GM19035 (cell line): ENCODE measurements at regions not wholly inside any gene's neighbourhood (a gene's known extent, or its start where the extent isn't known, plus 50 kb on each side); places are given as distances from the start of the nearest gene placed in this dataset.

ENCODE experiments used
- ATAC-seq: cut with Tn5 transposase; IDR thresholded peaks from one replicate; pipeline ENCODE4 v1.9.1; 2021; ENCODE audit not compliant: unreplicated experiment

GRCh38 chr14:22419620-22420019, 169.4 kb downstream of the DAD1 start:
- ATAC-seq, result no peak

- no peak for ATAC-seq
These were observed 170.4 kb downstream of the DAD1 start for GRCh38 chr14:22418631-22419030.

DNA sequence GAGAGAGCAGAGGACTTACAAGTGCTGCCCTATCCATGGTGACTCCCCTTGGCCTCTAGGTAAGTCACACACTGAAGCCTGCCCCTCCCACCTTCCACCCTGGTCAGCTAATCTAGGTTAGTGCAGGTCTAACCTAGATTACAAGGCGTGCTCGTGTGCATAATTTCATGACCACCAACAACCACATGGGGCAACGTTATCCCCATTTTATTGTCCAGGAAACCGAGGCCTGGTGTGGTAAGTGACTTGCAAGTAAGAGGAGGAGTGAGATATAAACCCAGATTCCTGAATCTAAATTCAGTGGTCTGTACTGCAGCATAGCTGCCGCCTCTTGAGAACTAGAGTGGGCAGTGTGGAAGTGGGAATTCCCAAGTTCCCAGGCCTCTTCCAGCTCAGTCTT, 171.1 kb downstream of the DAD1 start:
- no peak for ATAC-seq

- no peak for ATAC-seq
These were observed 172.8 kb downstream of the DAD1 start for GRCh38 chr14:22416193-22416592.

DNA sequence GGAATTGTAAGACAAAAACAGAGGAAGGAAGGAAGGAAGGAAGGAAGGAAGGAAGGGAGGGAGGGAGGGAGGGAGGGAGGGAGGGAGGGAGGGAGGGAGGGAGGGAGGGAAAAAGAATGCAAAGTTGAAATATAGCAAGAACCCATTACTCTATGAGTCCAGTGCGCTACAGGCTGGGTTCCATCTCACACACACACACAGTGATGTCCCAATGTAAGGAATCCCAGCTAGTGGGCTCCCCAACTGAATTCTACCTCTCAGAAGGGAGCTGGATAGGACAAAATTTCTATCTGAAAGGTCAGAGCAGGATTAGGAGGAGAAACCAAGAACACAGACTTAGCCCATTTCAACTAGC, 173.4 kb downstream of the DAD1 start:
- ATAC-seq, result no peak

GRCh38 chr14:22414876-22415604, 174.0 kb downstream of the DAD1 start:
- no peak for ATAC-seq

GRCh38 chr14:22412926-22413411, 176.1 kb downstream of the DAD1 start:
- ATAC-seq, result no peak

DNA sequence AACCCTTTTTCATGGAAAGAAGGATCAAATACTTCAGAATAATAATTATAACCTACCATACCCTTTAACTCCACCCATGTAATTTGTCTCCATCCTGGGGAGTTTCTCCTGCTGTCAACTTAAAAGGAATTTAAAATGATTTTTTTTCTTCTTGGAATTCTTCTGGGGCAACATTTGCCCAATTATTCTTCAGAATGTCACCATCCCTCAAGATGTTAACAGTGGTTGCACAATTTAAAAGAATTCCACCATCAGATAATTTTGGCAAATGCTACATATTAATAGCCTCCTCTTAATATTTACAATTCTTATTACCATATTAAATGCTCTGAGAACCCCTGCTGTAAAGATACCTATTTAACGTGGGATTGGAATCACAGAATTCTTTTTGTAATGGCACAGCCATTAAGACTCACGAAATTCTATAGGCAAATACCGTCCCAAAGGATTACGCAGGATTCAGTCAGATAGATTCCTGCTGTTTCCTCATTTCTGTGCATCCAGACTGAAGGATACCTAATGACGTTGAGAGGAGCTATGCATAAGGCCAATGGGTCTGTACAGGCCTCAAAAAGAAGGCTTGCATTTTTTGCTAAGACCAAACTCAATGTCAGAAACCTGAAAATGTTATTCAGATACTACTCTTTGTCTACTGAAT, 177.5 kb downstream of the DAD1 start:
- ATAC-seq, result no peak

DNA sequence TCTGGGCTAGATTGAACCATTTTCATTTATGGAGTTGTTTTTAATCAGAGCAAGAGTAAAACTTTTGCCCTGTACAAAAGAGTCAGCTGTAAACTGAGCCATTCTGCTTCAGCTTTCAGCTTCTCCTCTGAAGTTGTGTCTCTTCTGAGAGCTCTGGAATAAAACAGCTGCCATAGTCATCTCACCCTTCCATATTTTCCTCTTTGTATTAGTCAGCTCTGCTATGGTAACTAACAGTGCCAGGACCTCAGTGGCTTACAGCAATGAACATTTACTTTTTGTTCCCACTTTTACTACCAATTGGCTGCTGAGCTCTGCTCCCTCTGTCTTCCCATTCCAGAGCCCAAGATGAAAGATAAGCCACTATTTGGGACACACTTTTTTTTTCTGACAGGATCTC, 178.5 kb downstream of the DAD1 start:
- no peak for ATAC-seq

DNA sequence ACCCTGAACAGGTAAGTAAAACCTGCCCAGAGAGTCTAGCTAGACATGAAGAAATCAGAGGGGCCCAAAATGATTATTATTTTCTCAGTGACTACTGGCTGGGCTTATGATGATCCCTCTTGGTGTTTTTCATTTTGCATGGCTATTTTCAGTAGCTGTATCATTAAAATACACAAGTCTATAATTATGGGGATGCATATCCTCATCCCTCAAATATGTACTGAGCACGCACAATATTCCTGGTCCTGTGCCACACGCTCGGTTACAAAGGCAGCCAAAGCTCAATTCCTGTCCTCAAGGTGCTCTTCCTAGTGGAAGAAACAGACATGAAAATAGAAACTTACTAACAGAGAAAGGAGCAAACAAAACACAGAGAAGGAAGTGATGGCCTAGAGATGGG, 180.0 kb downstream of the DAD1 start:
- no peak for ATAC-seq

DNA sequence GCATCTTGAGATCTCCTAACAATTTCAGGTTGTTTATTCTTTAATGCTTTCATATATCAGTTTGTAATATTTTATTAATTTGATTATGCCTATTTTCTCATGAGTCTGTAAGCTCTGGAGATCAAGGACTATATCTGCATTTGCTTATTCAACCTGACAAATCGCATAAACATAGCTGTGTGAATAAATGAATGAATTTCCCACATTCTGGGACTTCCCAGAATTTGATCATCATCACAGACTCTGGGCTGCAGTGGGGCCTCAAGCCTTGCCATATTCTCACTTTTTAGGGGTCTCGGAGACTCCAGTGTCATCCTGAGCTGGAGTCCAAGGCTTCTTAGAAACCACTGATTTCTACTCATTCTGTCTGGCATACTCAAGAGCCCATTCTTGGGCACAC, 180.5 kb downstream of the DAD1 start:
- ATAC-seq, result no peak

GRCh38 chr14:22407033-22407432, 182.0 kb downstream of the DAD1 start:
- ATAC-seq, result no peak

- no peak for ATAC-seq
These were observed 183.8 kb downstream of the DAD1 start for GRCh38 chr14:22405201-22405600.

DNA sequence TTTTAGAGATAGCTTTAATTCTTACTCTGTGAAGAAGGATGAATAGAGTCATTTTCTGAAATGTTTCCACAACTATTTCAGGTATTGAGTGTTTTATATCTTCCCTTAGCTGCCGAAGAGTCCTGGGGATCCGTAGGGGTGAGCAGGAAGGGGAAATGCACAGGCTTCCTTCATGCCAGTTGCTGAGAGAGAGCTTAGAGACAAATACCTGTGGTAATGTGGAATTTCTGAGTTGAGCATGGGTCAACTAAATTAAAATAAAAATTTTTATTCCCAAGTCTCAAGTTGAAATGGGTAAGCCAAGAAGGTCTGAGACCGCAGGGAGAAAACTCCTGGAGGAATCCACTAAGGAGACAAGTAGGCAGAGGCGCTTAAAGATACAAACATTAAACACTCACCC, 185.7 kb downstream of the DAD1 start:
- ATAC-seq, result no peak

GRCh38 chr14:22400655-22401259, 188.3 kb downstream of the DAD1 start:
- ATAC-seq, result no peak

GRCh38 chr14:22399776-22400175, 189.2 kb downstream of the DAD1 start:
- no peak for ATAC-seq

GRCh38 chr14:22397221-22397737, 191.7 kb downstream of the DAD1 start:
- ATAC-seq, result no peak

GRCh38 chr14:22395803-22396202, 193.2 kb downstream of the DAD1 start:
- ATAC-seq, result no peak

DNA sequence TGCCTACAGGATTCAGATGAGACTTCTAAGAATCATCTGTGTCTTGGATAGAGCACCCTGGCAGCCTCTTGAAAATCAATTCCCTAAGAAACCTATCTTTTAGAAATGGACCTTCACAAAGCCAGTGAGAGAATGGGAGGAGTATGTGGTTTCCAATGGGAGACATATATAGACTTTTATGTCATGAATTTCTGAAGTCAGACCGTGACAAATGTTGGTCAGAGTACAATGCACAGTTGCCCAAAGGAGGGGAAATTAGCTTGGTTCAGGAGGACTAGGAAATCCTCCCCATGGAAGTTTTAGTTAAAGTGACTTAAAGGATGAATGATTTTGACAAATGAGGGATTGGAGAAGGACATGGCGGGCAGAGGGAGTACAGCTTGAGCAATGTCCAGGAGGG, 194.4 kb downstream of the DAD1 start:
- no peak for ATAC-seq

DNA sequence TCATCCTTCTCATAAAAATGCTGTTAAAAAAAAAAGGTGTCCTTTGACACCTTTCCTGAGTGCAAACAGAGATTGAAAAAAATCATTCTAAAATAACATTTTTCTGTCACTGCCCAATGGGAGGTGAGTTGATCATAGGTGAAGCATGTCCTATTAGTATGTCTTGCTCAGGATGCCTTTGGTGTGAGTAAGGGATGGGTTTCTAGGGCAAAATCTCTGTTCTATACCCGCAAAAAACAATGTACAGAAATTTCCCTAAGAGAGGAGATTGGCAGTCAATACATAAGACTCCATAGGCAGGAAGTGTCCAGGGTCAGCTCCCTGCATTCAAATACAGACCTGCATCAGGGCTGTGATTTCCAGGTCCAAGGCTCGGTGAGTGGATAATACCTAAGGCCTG, 195.2 kb downstream of the DAD1 start:
- no peak for ATAC-seq

- no peak for ATAC-seq
These were observed 197.0 kb downstream of the DAD1 start for GRCh38 chr14:22391908-22392565.
